ENCODE measurements at regions not wholly inside any gene's neighbourhood (a gene's known extent, or its start where the extent isn't known, plus 50 kb on each side); places are given as distances from the start of the nearest gene placed in this dataset.

DNA sequence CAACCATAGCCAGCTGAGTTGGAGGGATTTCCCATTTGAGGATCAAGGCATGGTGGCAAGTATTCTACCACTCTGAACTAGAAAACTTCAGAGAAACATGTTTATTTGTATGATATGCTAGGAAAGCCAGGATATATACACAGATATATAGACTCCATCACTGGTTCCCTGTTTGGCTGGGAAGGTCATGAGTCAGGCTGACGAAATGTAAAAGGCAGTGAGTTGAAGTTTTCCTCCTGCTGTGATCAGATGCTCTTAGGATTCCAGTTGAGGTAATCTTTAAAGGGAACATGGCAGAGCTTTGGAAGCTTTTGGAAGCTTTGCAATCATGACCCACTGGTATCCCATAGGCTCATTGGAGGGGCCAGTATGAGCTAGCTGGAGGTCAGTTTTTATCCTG, 1369.1 kb downstream of the EPHA7 start:
- DNase-seq (ENCODE audit: low read depth): no peak

DNA sequence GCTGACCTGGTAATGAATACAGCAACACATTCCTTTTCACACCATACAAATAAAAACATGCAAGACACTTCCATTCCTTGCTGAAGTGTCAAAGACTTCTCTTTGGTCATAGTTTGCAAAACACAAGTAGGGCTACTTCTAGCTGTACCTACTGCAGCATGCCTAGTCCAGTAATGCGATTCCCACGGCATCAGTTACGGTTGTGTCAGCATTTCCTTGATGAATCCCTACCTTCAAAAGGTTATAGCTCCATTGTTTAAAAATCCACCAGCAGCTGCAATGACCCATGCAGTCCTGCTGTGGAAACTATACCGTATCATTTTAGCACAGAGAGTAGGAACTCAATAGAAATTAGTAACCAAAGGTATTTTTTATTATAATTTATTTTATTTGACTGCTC, 1371.5 kb downstream of the EPHA7 start:
- DNase-seq (ENCODE audit: low read depth): no peak

- DNase-seq (ENCODE audit: low read depth): no peak
Measured at GRCh38 chr6:92047152-92047850, 1372.1 kb downstream of the EPHA7 start.

DNA sequence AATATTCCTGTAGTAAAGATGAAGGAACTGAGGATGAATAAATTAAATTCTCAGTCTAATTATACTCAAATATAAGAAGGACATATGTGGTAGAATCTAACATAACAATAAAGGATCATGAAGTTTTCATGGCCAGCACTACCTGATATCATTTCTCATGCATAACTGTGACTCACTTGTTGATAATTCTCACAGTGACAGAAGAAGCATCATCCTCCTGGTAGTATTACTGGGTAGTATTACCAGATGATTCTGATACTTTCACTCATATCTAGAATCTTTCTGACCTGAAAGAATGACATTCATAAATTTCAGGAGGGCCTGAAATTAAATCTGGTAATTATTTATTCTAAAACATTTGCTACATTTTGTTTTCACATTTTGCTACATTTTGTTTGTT, 1375.0 kb downstream of the EPHA7 start:
- no peak for DNase-seq (ENCODE audit: low read depth)

DNA sequence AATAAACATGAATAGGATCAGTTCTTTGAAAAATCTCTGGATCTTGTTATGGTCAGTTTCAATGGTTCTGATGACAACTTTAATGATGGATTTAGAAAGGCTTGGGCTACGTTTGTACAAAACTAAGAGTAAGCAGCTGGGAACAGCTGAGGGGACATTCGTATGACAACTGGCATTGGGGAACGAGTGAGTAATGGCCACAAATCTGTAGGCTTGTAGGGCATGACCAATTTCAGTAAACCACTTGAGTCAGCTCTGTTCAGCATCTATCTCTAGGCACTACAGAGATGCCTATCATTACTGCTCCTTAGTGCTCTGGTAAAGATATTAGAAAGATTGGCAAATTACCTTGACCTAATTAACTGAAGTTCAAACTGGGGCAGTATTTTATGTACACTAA, 1375.6 kb downstream of the EPHA7 start:
- no peak for DNase-seq (ENCODE audit: low read depth)

GRCh38 chr6:92026878-92027277, 1392.5 kb downstream of the EPHA7 start:
- DNase-seq (ENCODE audit: low read depth): no peak

DNA sequence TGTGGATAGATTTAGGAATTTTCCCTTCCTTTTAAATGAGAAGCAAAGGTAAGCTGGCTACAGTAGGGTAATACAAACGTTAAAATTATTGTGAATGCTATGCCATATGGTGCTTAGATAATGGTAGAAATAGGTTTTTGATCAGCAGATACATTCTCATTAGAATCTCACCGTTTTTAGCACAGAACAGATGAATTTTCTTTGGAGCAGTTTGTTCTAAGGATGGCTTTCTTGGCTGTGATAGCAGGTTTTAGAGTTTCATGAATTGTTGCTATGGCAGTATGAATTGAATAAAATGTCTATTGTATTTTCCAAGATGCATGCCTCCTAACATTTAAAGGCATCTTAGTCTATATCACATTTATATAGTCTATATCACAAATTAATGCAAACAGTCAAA, 1394.5 kb downstream of the EPHA7 start:
- no peak for DNase-seq (ENCODE audit: low read depth)

DNA sequence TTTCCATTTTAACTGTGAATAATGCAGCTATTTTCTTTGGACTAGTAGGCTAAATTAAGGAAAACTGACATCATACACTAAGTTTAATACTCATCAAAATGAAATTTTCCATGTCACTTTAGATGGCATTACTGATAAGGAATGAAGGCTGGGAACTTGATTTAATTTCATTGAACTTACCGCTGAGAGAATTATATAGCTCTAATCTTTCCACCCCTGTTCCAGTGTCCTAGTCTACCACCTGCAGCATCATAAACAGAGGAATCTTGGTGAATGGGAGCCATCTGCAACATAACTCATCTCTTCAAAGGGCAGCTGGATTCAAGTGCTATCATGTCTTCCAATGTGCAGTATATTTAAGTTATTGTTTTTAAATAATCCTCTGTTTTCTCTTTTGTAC, 1395.2 kb downstream of the EPHA7 start:
- no peak for DNase-seq (ENCODE audit: low read depth)

GRCh38 chr6:92023410-92023966, 1395.9 kb downstream of the EPHA7 start:
- DNase-seq (ENCODE audit: low read depth): no peak

DNA sequence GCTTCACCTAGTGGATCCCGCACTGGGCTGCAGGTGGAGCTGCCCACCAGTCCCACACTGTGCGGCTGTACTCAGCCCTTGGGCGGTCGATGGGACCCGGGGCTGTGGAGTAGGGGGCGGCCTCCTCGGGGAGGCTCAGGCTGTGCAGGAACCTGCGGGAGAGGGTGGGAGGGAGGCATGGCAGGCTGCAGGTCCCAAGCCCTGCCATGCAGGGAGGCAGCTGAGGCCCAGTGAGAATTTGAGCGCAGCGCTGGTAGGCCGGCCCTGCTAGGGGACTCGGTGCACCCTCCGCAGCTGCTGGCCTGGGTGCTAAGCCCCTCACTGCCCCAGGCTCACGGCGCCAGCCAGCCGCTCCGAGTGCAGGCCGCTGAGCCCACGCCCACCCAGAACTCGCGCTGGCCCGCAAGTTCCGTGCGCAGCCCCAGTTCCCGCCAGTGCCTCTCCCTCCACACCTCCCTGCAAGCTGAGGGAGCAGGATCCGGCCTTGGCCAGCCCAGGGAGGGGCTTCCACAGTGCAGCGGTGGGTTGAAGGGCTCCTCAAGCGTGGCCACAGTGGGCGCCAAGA, 1407.6 kb downstream of the EPHA7 start:
- no peak for DNase-seq (ENCODE audit: low read depth)

GRCh38 chr6:92008757-92009502, 1410.4 kb downstream of the EPHA7 start:
- no peak for DNase-seq (ENCODE audit: low read depth)

DNA sequence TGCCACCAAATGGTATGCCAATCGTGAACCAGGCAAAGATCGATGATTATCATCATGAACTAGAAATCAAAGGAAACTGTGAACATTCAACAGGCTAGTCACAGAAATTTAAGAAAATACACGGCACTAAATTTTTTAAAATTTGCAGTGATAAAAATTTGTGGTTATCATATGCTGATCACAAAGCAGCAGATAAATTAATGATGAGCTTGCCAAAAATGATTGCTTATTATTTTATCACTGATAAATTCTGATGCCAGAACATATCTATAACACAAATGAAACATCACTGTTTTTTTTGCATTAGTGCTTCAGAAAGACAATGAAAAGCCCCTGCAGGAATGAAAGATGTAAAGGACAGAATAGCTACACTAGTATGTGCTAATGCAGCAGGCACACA, 1413.2 kb upstream of the MAP3K7 start:
- no peak for DNase-seq (ENCODE audit: low read depth)

GRCh38 chr6:91994787-91995186, 1407.9 kb upstream of the MAP3K7 start:
- DNase-seq (ENCODE audit: low read depth): no peak

- DNase-seq (ENCODE audit: low read depth): no peak
Measured at GRCh38 chr6:91982559-91982958, 1395.7 kb upstream of the MAP3K7 start.

GRCh38 chr6:91976797-91977196, 1389.9 kb upstream of the MAP3K7 start:
- no peak for DNase-seq (ENCODE audit: low read depth)

- DNase-seq (ENCODE audit: low read depth): no peak
Measured at GRCh38 chr6:91970700-91971099, 1383.8 kb upstream of the MAP3K7 start.

- DNase-seq (ENCODE audit: low read depth): no peak
Measured at GRCh38 chr6:91965872-91966271, 1379.0 kb upstream of the MAP3K7 start.

GRCh38 chr6:91961671-91962070, 1374.8 kb upstream of the MAP3K7 start:
- DNase-seq (ENCODE audit: low read depth): no peak

DNA sequence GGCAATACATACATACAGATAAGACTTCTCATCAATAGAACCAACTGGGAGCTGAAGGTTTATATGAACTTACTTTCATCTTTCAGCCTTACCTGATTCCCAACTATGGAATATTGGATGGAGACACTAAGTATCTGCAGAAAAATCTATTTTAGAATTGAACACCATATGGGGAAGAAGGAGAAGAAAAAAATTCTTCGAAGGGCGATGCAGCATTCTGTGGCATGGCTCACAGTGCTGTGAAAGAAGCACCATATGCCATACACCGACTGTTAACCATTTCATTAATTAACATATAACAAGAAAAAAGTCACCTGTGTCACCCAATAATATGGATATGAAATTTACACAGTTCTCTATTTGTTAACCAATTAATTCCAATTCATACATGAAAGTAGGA, 1374.4 kb upstream of the MAP3K7 start:
- no peak for DNase-seq (ENCODE audit: low read depth)

GRCh38 chr6:91941838-91942237, 1355.0 kb upstream of the MAP3K7 start:
- DNase-seq (ENCODE audit: low read depth): no peak

- DNase-seq (ENCODE audit: low read depth): no peak
Measured at GRCh38 chr6:91940801-91941200, 1353.9 kb upstream of the MAP3K7 start.

DNA sequence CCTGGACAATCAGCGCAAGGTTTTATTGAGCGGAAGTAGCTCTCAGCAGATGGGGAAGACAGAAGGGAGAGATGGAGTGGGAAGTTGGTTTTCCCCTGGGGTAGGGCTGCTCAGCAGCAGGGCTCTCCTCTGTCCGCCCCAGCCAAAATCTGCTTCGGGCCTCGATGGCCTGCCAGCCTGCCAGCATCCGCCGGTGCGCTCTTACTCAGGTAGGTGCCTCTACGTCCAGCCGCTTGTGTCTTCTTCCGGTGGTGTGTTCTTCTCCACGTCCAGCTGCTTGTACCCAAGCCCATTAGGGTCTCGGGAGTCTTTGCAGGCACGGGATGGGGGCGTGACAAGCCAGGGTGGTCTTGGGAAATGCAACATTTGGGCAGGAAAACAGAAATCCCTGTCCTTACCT, 1340.0 kb upstream of the MAP3K7 start:
- DNase-seq (ENCODE audit: low read depth): no peak

DNA sequence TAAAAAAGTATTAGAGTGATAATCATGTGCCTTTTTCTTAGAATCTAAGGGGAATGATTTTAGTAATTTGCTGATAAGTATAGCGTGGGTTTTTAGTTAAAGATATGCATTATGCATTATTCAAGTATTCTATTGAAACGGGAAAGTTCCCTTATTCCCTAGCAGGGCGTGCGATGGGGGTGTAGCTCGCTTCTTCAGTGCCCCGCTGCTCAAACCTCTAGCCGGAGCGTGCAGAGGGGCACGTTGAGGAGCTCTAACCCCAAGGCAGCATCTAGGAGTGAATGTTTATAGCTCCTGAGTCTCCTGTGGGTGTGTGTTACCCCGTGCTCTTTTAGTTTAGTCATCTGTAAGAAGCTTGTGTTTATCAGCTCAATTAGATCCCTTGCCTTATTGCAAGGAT, 1339.5 kb upstream of the MAP3K7 start:
- no peak for DNase-seq (ENCODE audit: low read depth)
